Trophoblast cell (in vitro differentiated cells and primary cell): ENCODE measurements at regions not wholly inside any gene's neighbourhood (a gene's known extent, or its start where the extent isn't known, plus 50 kb on each side); places are given as distances from the start of the nearest gene placed in this dataset.

ENCODE experiments used
- DNase-seq, 2 donors: peaks; one replicate each; pipeline ENCODE4 v3.0.0-alpha.2; 2016
- H2AFZ ChIP-seq: 2 replicates; pipeline ENCODE4 v1.6.1; 2013; ENCODE audit warnings: low read length, moderate library complexity, mild to moderate bottlenecking; ENCODE audit not compliant: insufficient read depth, poor library complexity
- H2AK5ac ChIP-seq: 2 replicates; pipeline ENCODE4 v1.6.1; 2013; ENCODE audit warnings: mild to moderate bottlenecking, low read length
- H2BK120ac ChIP-seq: 2 replicates; pipeline ENCODE4 v1.6.1; 2013; ENCODE audit warnings: low read length, mild to moderate bottlenecking, moderate library complexity; ENCODE audit not compliant: insufficient read depth, poor library complexity
- H2BK12ac ChIP-seq: 2 replicates; pipeline ENCODE4 v1.6.1; 2013; ENCODE audit warnings: mild to moderate bottlenecking, low read length, moderate library complexity
- H2BK5ac ChIP-seq: 2 replicates; pipeline ENCODE4 v1.6.1; 2013; ENCODE audit warnings: low read length, low read depth, moderate library complexity, mild to moderate bottlenecking; ENCODE audit not compliant: poor library complexity
- H3K14ac ChIP-seq: 2 replicates; pipeline ENCODE4 v1.6.1; 2013; ENCODE audit warnings: mild to moderate bottlenecking, low read length
- H3K18ac ChIP-seq: 2 replicates; pipeline ENCODE4 v1.6.1; 2013; ENCODE audit warnings: mild to moderate bottlenecking, low read length
- H3K23ac ChIP-seq: 2 replicates; pipeline ENCODE4 v1.6.1; 2013; ENCODE audit warnings: low read length
- H3K27ac ChIP-seq: 2 replicates; pipeline ENCODE4 v1.5.1; 2013; ENCODE audit warnings: low read depth, mild to moderate bottlenecking, inconsistent platforms, low read length, moderate library complexity
- H3K27me3 ChIP-seq: 2 replicates; pipeline ENCODE4 v1.6.1; 2013; ENCODE audit warnings: inconsistent platforms, mild to moderate bottlenecking, low read length, moderate library complexity; ENCODE audit not compliant: insufficient read depth
- H3K36me3 ChIP-seq, 2 experiments: 1 replicate in 1 of 2; 2 replicates in 1 of 2; pipeline ENCODE4 v1.6.1; 2013; ENCODE audit warnings: low read length in 2 of 2, mild to moderate bottlenecking in 2 of 2, moderate library complexity in 1 of 2; ENCODE audit not compliant: insufficient read depth in 2 of 2, control insufficient read depth in 1 of 2
- H3K4ac ChIP-seq: 2 replicates; pipeline ENCODE4 v1.6.1; 2013; ENCODE audit warnings: low read depth, mild to moderate bottlenecking, low read length, moderate library complexity
- H3K4me1 ChIP-seq, 2 experiments: 1 replicate in 1 of 2; 2 replicates in 1 of 2; pipeline ENCODE4 v1.6.1; 2013; ENCODE audit warnings: low read length in 2 of 2, mild to moderate bottlenecking in 2 of 2, moderate library complexity in 1 of 2; ENCODE audit not compliant: insufficient read depth in 2 of 2, control insufficient read depth in 1 of 2
- H3K4me2 ChIP-seq: 2 replicates; pipeline ENCODE4 v1.6.1; 2013; ENCODE audit warnings: inconsistent platforms, mild to moderate bottlenecking, low read length, moderate library complexity
- H3K4me3 ChIP-seq: 2 replicates; pipeline ENCODE4 v1.5.1; 2013; ENCODE audit warnings: mild to moderate bottlenecking, low read depth, low read length, inconsistent platforms
- H3K79me1 ChIP-seq: one replicate; pipeline ENCODE4 v1.6.1; 2013; ENCODE audit warnings: low read length
- H3K79me2 ChIP-seq: 2 replicates; pipeline ENCODE4 v1.6.1; 2013; ENCODE audit warnings: low read length, mild to moderate bottlenecking; ENCODE audit not compliant: control insufficient read depth, insufficient read depth, poor library complexity
- H3K9ac ChIP-seq: 2 replicates; pipeline ENCODE4 v1.6.1; 2013; ENCODE audit warnings: mild to moderate bottlenecking, low read length
- H3K9me3 ChIP-seq: 2 replicates; pipeline ENCODE4 v1.6.1; 2013; ENCODE audit warnings: low read depth, mild to moderate bottlenecking, control low read depth, inconsistent platforms, low read length; ENCODE audit not compliant: insufficient read depth
- H4K12ac ChIP-seq: 2 replicates; pipeline ENCODE4 v1.6.1; 2013; ENCODE audit warnings: low read depth, mild to moderate bottlenecking, low read length, moderate library complexity
- H4K8ac ChIP-seq: 2 replicates; pipeline ENCODE4 v1.6.1; 2013; ENCODE audit warnings: low read depth, mild to moderate bottlenecking, low read length, moderate library complexity
- H4K91ac ChIP-seq: one replicate; pipeline ENCODE4 v1.6.1; 2013; ENCODE audit warnings: low read depth, mild to moderate bottlenecking, low read length, moderate library complexity
- WGBS: extraction: QIAGEN DNeasy Blood & Tissue Kit; methylation state at CpG from one replicate; pipeline ENCODE4 v1.1.7; 2013; ENCODE audit warnings: missing lambda C conversion rate; ENCODE audit not compliant: insufficient read length, insufficient coverage; ENCODE audit errors: extremely low coverage; 5-methylcytosine and 5-hydroxymethylcytosine counted together

GRCh38 chr2:145909175-145909755 lies 1389.3 kb upstream of the ZEB2 start:
- Histone ChIP-seq H3K27ac (no peak overlapping the region), H4K8ac (no peak overlapping the region), H2AK5ac (no peak overlapping the region), H4K91ac (no peak overlapping the region), H3K79me2 (no peaks in the 10 kb centered on the region), H3K18ac (no peak overlapping the region), H3K4me3 (no peak overlapping the region), H3K36me3 (no peaks in the 10 kb centered on the region), H3K27me3 (no peaks in the 10 kb centered on the region), H3K4me1 (no peaks in the 10 kb centered on the region), H3K14ac (no peak overlapping the region), H3K79me1 (no peaks in the 10 kb centered on the region), H3K9me3 (no peaks in the 10 kb centered on the region), H3K23ac (no peak overlapping the region), H3K4me2 (no peak overlapping the region), H2AFZ (no peak overlapping the region), H2BK12ac (no peak overlapping the region), H2BK5ac (no peak overlapping the region), H2BK120ac (no peak overlapping the region), H3K9ac (no peak overlapping the region), H4K12ac (no peak overlapping the region), H3K4ac (no peak overlapping the region)
- DNase-seq: no peak
- no CpG with 5 or more reads among the region's 5 CpGs for WGBS

- no peaks in the 10 kb centered on the region for H3K27me3 ChIP-seq
- H3K4me3 ChIP-seq: no peak overlapping the region
- no peaks in the 10 kb centered on the region for H3K4me1 ChIP-seq
- no peak for DNase-seq
- no peak overlapping the region for H3K18ac ChIP-seq
- no peaks in the 10 kb centered on the region for H3K79me2 ChIP-seq
- no peaks in the 10 kb centered on the region for H3K36me3 ChIP-seq
- H2AFZ ChIP-seq: no peak overlapping the region
- peaks cover 2% of the 10 kb centered on the region for H3K79me1 ChIP-seq
- no peak overlapping the region for H2AK5ac ChIP-seq
- H2BK5ac ChIP-seq: no peak overlapping the region
- H4K91ac ChIP-seq: no peak overlapping the region
- no peak overlapping the region for H3K23ac ChIP-seq
- no peak overlapping the region for H3K14ac ChIP-seq
- H3K9ac ChIP-seq: no peak overlapping the region
- no peak overlapping the region for H3K4me2 ChIP-seq
- H3K27ac ChIP-seq: no peak overlapping the region
- WGBS: no CpG with 5 or more reads among the region's 1 CpG
- no peak overlapping the region for H2BK120ac ChIP-seq
- no peak overlapping the region for H2BK12ac ChIP-seq
- H3K9me3 ChIP-seq: peaks cover 2% of the 10 kb centered on the region
- H4K8ac ChIP-seq: no peak overlapping the region
- no peak overlapping the region for H3K4ac ChIP-seq
- no peak overlapping the region for H4K12ac ChIP-seq
Observed at GRCh38 chr2:145906354-145906753, 1386.4 kb upstream of the ZEB2 start.

- Histone ChIP-seq H3K27ac (no peak overlapping the region), H2BK120ac (no peak overlapping the region), H3K36me3 (no peaks in the 10 kb centered on the region), H2BK12ac (no peak overlapping the region), H3K4ac (no peak overlapping the region), H2BK5ac (no peak overlapping the region), H3K27me3 (no peaks in the 10 kb centered on the region), H3K18ac (no peak overlapping the region), H3K9ac (no peak overlapping the region), H3K4me2 (no peak overlapping the region), H3K4me3 (no peak overlapping the region), H3K23ac (no peak overlapping the region), H4K91ac (no peak overlapping the region), H3K9me3 (peaks cover 2% of the 10 kb centered on the region), H4K8ac (no peak overlapping the region), H2AFZ (no peak overlapping the region), H3K79me2 (no peaks in the 10 kb centered on the region), H3K79me1 (peaks cover 2% of the 10 kb centered on the region), H3K4me1 (no peaks in the 10 kb centered on the region), H2AK5ac (no peak overlapping the region), H3K14ac (no peak overlapping the region), H4K12ac (no peak overlapping the region)
- WGBS: no CpG with 5 or more reads among the region's 1 CpG
- no peak for DNase-seq
Observed at GRCh38 chr2:145905371-145905770, 1385.5 kb upstream of the ZEB2 start.

GRCh38 chr2:145897151-145897550 lies 1377.2 kb upstream of the ZEB2 start:
- Histone ChIP-seq H3K14ac (no peak overlapping the region), H3K9ac (no peak overlapping the region), H2AK5ac (no peak overlapping the region), H4K91ac (no peak overlapping the region), H4K8ac (no peak overlapping the region), H3K18ac (no peak overlapping the region), H2AFZ (no peak overlapping the region), H4K12ac (no peak overlapping the region), H2BK12ac (no peak overlapping the region), H3K23ac (no peak overlapping the region), H3K27me3 (no peaks in the 10 kb centered on the region), H3K4me3 (no peak overlapping the region), H3K9me3 (peaks cover 2% of the 10 kb centered on the region), H3K4me2 (no peak overlapping the region), H3K79me2 (no peaks in the 10 kb centered on the region), H3K79me1 (no peaks in the 10 kb centered on the region), H2BK5ac (no peak overlapping the region), H3K36me3 (no peaks in the 10 kb centered on the region), H3K4ac (no peak overlapping the region), H2BK120ac (no peak overlapping the region), H3K27ac (no peak overlapping the region), H3K4me1 (no peaks in the 10 kb centered on the region)
- no peak for DNase-seq
- WGBS: no CpG with 5 or more reads among the region's 6 CpGs
